Smooth muscle cell (in vitro differentiated cells): ENCODE measurements at regions not wholly inside any gene's neighbourhood (a gene's known extent, or its start where the extent isn't known, plus 50 kb on each side); places are given as distances from the start of the nearest gene placed in this dataset.
"Not testable (repeated sequence)": the region's sequence is repeated elsewhere in the genome, so short reads cannot be mapped to it uniquely, and the experiment has no call there.

Experiments used
- DNase-seq: peaks from one replicate; lab custom pipeline; 2025; ENCODE audit not compliant: unreplicated experiment; lab: John Stamatoyannopoulos, UW
- H2AFZ ChIP-seq: fragments of 200-600 bp; sonication (generic); 2 replicates; pipeline ENCODE4 v1.6.0; 2016; ENCODE audit warnings: antibody characterized with exemption, low read depth, mild to moderate bottlenecking
- H3F3A ChIP-seq: fragments of 200-600 bp; sonication (generic); 2 replicates; pipeline ENCODE4 v1.6.0; 2017; ENCODE audit warnings: antibody characterized with exemption, low read depth
- H3K27ac ChIP-seq: fragments of 200-600 bp; sonication (generic); 2 replicates; pipeline ENCODE4 v1.5.1; 2016; ENCODE audit warnings: low read depth, mild to moderate bottlenecking
- H3K27me3 ChIP-seq: fragments of 200-600 bp; sonication (generic); 2 replicates; pipeline ENCODE4 v1.6.1; 2016; ENCODE audit warnings: low read depth, mild to moderate bottlenecking
- H3K36me3 ChIP-seq: fragments of 200-600 bp; sonication (generic); 2 replicates; pipeline ENCODE4 v1.5.1; 2016; ENCODE audit warnings: low read depth
- H3K4me1 ChIP-seq: fragments of 200-600 bp; sonication (generic); 2 replicates; pipeline ENCODE4 v1.5.1; 2016; ENCODE audit warnings: low read depth
- H3K4me2 ChIP-seq: fragments of 200-600 bp; sonication (generic); 2 replicates; pipeline ENCODE4 v1.6.0; 2016; ENCODE audit warnings: mild to moderate bottlenecking
- H3K4me3 ChIP-seq: fragments of 200-600 bp; sonication (generic); 2 replicates; pipeline ENCODE4 v1.5.1; 2016; ENCODE audit warnings: mild to moderate bottlenecking
- H3K79me2 ChIP-seq: fragments of 200-600 bp; sonication (generic); 2 replicates; pipeline ENCODE4 v1.6.0; 2016; ENCODE audit warnings: low read depth, mild to moderate bottlenecking
- H3K9ac ChIP-seq: fragments of 200-600 bp; sonication (generic); 2 replicates; pipeline ENCODE4 v1.6.0; 2016; ENCODE audit warnings: low read depth
- H3K9me3 ChIP-seq: fragments of 200-600 bp; sonication (generic); replicated peaks from 2 replicates; pipeline ENCODE4 v1.5.1; 2016; ENCODE audit warnings: low read depth
- H4K20me1 ChIP-seq: fragments of 200-600 bp; sonication (generic); 2 replicates; pipeline ENCODE4 v1.6.0; 2016; ENCODE audit warnings: low read depth
- CTCF ChIP-seq: fragments of 200-600 bp; sonication (generic); IDR thresholded peaks from 2 replicates; pipeline ENCODE4 v1.5.1; 2017; ENCODE audit warnings: borderline replicate concordance, mild to moderate bottlenecking, antibody characterized with exemption; ENCODE audit not compliant: insufficient read depth, poor library complexity, severe bottlenecking
- whole genome bisulfite sequencing: methylation state at CpG from one replicate; pipeline ENCODE4 v1.1.7; 2016; ENCODE audit warnings: low lambda C conversion rate; 5-methylcytosine and 5-hydroxymethylcytosine counted together

GRCh38 chr17:54196751-54197150 lies 374.0 kb downstream of the KIF2B start:
- Histone ChIP-seq H4K20me1 (no peaks in the 10 kb centered on the region), H3K27me3 (no peaks in the 10 kb centered on the region), H3K9me3 (no peaks in the 10 kb centered on the region), H3K4me1 (no peaks in the 10 kb centered on the region), H3K4me2 (no peak overlapping the region), H2AFZ (no peak overlapping the region), H3K36me3 (no peaks in the 10 kb centered on the region), H3K27ac (no peak overlapping the region), H3F3A (no peaks in the 10 kb centered on the region), H3K4me3 (no peak overlapping the region), H3K79me2 (no peaks in the 10 kb centered on the region), H3K9ac (no peak overlapping the region)
- no peak for TF ChIP-seq CTCF
- WGBS, result 89% methylated on average over 3 of the region's 3 CpGs
- no peak for DNase-seq

GRCh38 chr17:54201380-54201779 lies 378.7 kb downstream of the KIF2B start:
- H3K4me1 ChIP-seq, H3K36me3 ChIP-seq, H3K9ac ChIP-seq, H3K27me3 ChIP-seq, DNase-seq, H3K4me3 ChIP-seq, H3K9me3 ChIP-seq, H3F3A ChIP-seq, H3K27ac ChIP-seq, H4K20me1 ChIP-seq, H2AFZ ChIP-seq, H3K79me2 ChIP-seq, H3K4me2 ChIP-seq: not testable (repeated sequence)
- 67% methylated on average over 1 of the region's 2 CpGs for WGBS

- Histone ChIP-seq H3K27ac (no peak overlapping the region), H3K36me3 (no peaks in the 10 kb centered on the region), H3K4me2 (no peak overlapping the region), H3K9ac (no peak overlapping the region), H3F3A (no peaks in the 10 kb centered on the region), H3K27me3 (no peaks in the 10 kb centered on the region), H3K4me1 (no peaks in the 10 kb centered on the region), H3K4me3 (no peak overlapping the region), H2AFZ (no peak overlapping the region), H3K9me3 (no peaks in the 10 kb centered on the region), H3K79me2 (no peaks in the 10 kb centered on the region), H4K20me1 (no peaks in the 10 kb centered on the region)
- WGBS, result 97% methylated on average over 1 of the region's 1 CpG
- DNase-seq, result no peak
- TF ChIP-seq CTCF, result no peak
These were observed 398.1 kb downstream of the KIF2B start for GRCh38 chr17:54220829-54221228.

- H3K27ac ChIP-seq, result no peak overlapping the region
- DNase-seq, result no peak
- WGBS, result 57% methylated on average over 2 of the region's 2 CpGs
- no peak overlapping the region for H2AFZ ChIP-seq
- H3K4me3 ChIP-seq, result no peak overlapping the region
- no peaks in the 10 kb centered on the region for H3F3A ChIP-seq
- H3K4me2 ChIP-seq, result no peak overlapping the region
- H3K4me1 ChIP-seq, result no peaks in the 10 kb centered on the region
- no peaks in the 10 kb centered on the region for H3K79me2 ChIP-seq
- no peaks in the 10 kb centered on the region for H3K9me3 ChIP-seq
- H3K9ac ChIP-seq, result no peak overlapping the region
- H3K27me3 ChIP-seq, result no peaks in the 10 kb centered on the region
- H4K20me1 ChIP-seq, result no peaks in the 10 kb centered on the region
- H3K36me3 ChIP-seq, result no peaks in the 10 kb centered on the region
- TF ChIP-seq CTCF, result no peak
These were observed 398.8 kb downstream of the KIF2B start for GRCh38 chr17:54221499-54221898.
